C4-2B (cell line): ENCODE measurements at regions not wholly inside any gene's neighbourhood (a gene's known extent, or its start where the extent isn't known, plus 50 kb on each side); places are given as distances from the start of the nearest gene placed in this dataset.

ENCODE experiments used
- ZFX ChIP-seq: fragments of 450-650 bp; IDR thresholded peaks from 2 replicates; pipeline ENCODE4 v1.6.1; 2017
- TF ChIP-seq, protein P1 (sequence below): fragments of 450-650 bp; conservative IDR thresholded peaks from 2 replicates; pipeline ENCODE4 v1.5.1; 2017; ENCODE audit warnings: mild to moderate bottlenecking

DNA sequence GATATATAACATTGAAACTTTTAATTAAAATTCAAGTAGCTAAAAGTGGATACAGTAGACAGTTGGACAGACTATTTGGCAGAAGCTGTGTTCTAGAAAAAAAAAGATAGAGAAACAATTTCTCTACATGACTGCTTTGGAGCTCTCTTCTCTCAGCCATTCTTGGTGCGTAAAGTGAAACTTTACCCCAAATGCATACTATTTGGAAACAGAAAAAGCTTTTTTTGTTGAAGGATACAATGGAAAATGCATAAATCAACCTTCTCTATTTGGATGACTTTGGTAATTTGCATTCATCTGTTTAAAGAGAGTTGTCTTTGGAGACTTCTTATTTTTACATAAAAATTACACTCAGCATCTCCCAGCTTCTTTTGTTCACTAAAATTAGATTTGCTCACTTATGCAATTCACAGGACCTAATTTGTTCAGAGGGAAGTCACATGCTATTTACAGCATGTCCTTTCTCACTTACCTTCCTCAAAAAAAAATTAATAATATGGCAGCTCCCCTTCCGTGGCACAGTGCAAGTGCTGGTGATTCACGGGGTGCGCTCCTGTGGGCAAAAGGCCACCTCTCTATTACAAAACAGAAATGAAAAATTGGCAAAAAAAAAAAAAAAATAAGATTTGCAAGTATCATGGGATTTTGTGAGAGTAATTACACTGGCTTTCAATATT, 498.9 kb downstream of the RERGL start:
- TF ChIP-seq, protein P1, sequence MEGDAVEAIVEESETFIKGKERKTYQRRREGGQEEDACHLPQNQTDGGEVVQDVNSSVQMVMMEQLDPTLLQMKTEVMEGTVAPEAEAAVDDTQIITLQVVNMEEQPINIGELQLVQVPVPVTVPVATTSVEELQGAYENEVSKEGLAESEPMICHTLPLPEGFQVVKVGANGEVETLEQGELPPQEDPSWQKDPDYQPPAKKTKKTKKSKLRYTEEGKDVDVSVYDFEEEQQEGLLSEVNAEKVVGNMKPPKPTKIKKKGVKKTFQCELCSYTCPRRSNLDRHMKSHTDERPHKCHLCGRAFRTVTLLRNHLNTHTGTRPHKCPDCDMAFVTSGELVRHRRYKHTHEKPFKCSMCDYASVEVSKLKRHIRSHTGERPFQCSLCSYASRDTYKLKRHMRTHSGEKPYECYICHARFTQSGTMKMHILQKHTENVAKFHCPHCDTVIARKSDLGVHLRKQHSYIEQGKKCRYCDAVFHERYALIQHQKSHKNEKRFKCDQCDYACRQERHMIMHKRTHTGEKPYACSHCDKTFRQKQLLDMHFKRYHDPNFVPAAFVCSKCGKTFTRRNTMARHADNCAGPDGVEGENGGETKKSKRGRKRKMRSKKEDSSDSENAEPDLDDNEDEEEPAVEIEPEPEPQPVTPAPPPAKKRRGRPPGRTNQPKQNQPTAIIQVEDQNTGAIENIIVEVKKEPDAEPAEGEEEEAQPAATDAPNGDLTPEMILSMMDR = no peak
- TF ChIP-seq ZFX = no peak
